Stomach (tissue), 8 donors: ENCODE measurements at regions not wholly inside any gene's neighbourhood (a gene's known extent, or its start where the extent isn't known, plus 50 kb on each side); places are given as distances from the start of the nearest gene placed in this dataset.

ENCODE experiments used
- DNase-seq, 2 donors: peaks; one replicate each; pipeline versions ENCODE4 v3.0.0 to v3.0.0-alpha.2; 2013 to 2019
- H3K27ac ChIP-seq, 5 donors: fragments of 200-600 bp in 4 of 5; sonication (generic) in 4 of 5; one replicate each; pipeline ENCODE4 v1.5.1; 2013 to 2019; ENCODE audit warnings: mild to moderate bottlenecking in 1 of 5, moderate library complexity in 1 of 5
- H3K27me3 ChIP-seq, 3 donors: fragments of 200-600 bp; sonication (generic); one replicate each; pipeline ENCODE4 v1.5.1; 2017 to 2019; ENCODE audit warnings: mixed run types in 1 of 3
- H3K36me3 ChIP-seq, 4 donors: fragments of 200-600 bp; sonication (generic); 1 replicate in 3 of 4; 2 replicates in 1 of 4; pipeline ENCODE4 v1.5.1; 2016 to 2019
- H3K4me1 ChIP-seq, 4 donors: fragments of 200-600 bp; sonication (generic); one replicate each; pipeline ENCODE4 v1.5.1; 2016 to 2019
- H3K4me3 ChIP-seq, 4 donors: fragments of 200-600 bp; sonication (generic) in 3 of 4; one replicate each; pipeline ENCODE4 v1.5.1; 2016 to 2019; ENCODE audit warnings: mild to moderate bottlenecking in 1 of 4
- H3K9me3 ChIP-seq, 4 donors: fragments of 200-600 bp; sonication (generic); one replicate each; pipeline ENCODE4 v1.5.1; 2016 to 2019
- CTCF ChIP-seq, 7 experiments: fragments of 450-650 bp in 4 of 7; fragments of 200-600 bp in 3 of 7; sonication (generic) in 3 of 7; IDR thresholded peaks; one replicate each; pipeline ENCODE4 v1.5.1; 2016 to 2019; ENCODE audit warnings: antibody characterized with exemption in 7 of 7, control low read depth in 2 of 7, mild to moderate bottlenecking in 1 of 7
- EP300 ChIP-seq: sonication (generic); formaldehyde crosslinking; IDR thresholded peaks from one replicate; pipeline ENCODE4 v1.6.1; 2017; ENCODE audit warnings: antibody characterized with exemption
- POLR2A ChIP-seq, 4 donors: fragments of 450-650 bp; IDR thresholded peaks; one replicate each; pipeline ENCODE4 v1.6.1; 2016; ENCODE audit warnings: antibody characterized with exemption in 4 of 4, control low read depth in 2 of 4, mild to moderate bottlenecking in 1 of 4, moderate library complexity in 1 of 4
- POLR2AphosphoS5 ChIP-seq, 3 donors: sonication (generic); formaldehyde crosslinking; IDR thresholded peaks; one replicate each; pipeline ENCODE4 v1.6.1; 2016; ENCODE audit warnings: antibody characterized with exemption in 3 of 3
- WGBS, 5 donors: extraction: QIAGEN DNeasy Blood & Tissue Kit in 3 of 5; methylation state at CpG; one replicate each; pipeline versions ENCODE4 v1.1.5 to v1.1.7; 2013 to 2018; 5-methylcytosine and 5-hydroxymethylcytosine counted together
- intact Hi-C: fragments of 100-400 bp; cut with DNase I; formaldehyde crosslinking; loops from one replicate; pipeline ENCODE4 v1.15.1; 2023; ENCODE audit warnings: low total_unique reads
- donor health status: healthy with polysubstance abuse.
- donor health status: Bipolar disorder and iron deficiency.
- donor health status: healthy.

GRCh38 chr13:79972066-79972569 is 368.8 kb downstream of the SPRY2 start:
- no peak overlapping the region for H3K4me3 ChIP-seq
- H3K4me1 ChIP-seq = no peaks in the 10 kb centered on the region
- TF ChIP-seq EP300 = no peak
- TF ChIP-seq POLR2A (IDR thresholded peaks at IDR 0.05) = no peak
- no peak for TF ChIP-seq CTCF (IDR thresholded peaks at IDR 0.05)
- no peak for TF ChIP-seq POLR2AphosphoS5 (IDR thresholded peaks at IDR 0.05)
- no peaks in the 10 kb centered on the region for H3K36me3 ChIP-seq
- DNase-seq = no peak
- intact Hi-C loops = no loop called here
- H3K27ac ChIP-seq = no peak overlapping the region
- no peaks in the 10 kb centered on the region for H3K9me3 ChIP-seq
- H3K27me3 ChIP-seq = no peaks in the 10 kb centered on the region
- 70 to 91% (median 88%) methylated on average over 2 of the region's 2 CpGs for WGBS, 5 donors

- H3K27ac ChIP-seq = no peak overlapping the region
- 57 to 68% (median 63%) methylated on average over 2 of the region's 2 CpGs for WGBS, 5 donors
- DNase-seq = no peak
- TF ChIP-seq CTCF (IDR thresholded peaks at IDR 0.05) = no peak
- TF ChIP-seq POLR2A (IDR thresholded peaks at IDR 0.05) = no peak
- TF ChIP-seq EP300 = no peak
- no peak for TF ChIP-seq POLR2AphosphoS5 (IDR thresholded peaks at IDR 0.05)
- H3K27me3 ChIP-seq = no peaks in the 10 kb centered on the region
- no peaks in the 10 kb centered on the region for H3K36me3 ChIP-seq
- no peaks in the 10 kb centered on the region for H3K9me3 ChIP-seq
- no peak overlapping the region for H3K4me3 ChIP-seq
- no peaks in the 10 kb centered on the region for H3K4me1 ChIP-seq
- intact Hi-C loops = no loop called here
Measured at GRCh38 chr13:79966493-79966895, 374.4 kb downstream of the SPRY2 start.

- H3K36me3 ChIP-seq = no peaks in the 10 kb centered on the region
- H3K9me3 ChIP-seq = no peaks in the 10 kb centered on the region
- DNase-seq = no peak
- H3K4me1 ChIP-seq = no peaks in the 10 kb centered on the region
- WGBS, 5 donors = 84 to 95% (median 88%) methylated on average over 3 of the region's 3 CpGs
- H3K27me3 ChIP-seq = no peaks in the 10 kb centered on the region
- H3K4me3 ChIP-seq = no peak overlapping the region
- TF ChIP-seq EP300 = no peak
- TF ChIP-seq CTCF (IDR thresholded peaks at IDR 0.05) = no peak
- TF ChIP-seq POLR2AphosphoS5 (IDR thresholded peaks at IDR 0.05) = no peak
- no peak for TF ChIP-seq POLR2A (IDR thresholded peaks at IDR 0.05)
- intact Hi-C loops = no loop called here
- no peak overlapping the region for H3K27ac ChIP-seq
Measured at GRCh38 chr13:79966059-79966458, 374.9 kb downstream of the SPRY2 start.

DNA sequence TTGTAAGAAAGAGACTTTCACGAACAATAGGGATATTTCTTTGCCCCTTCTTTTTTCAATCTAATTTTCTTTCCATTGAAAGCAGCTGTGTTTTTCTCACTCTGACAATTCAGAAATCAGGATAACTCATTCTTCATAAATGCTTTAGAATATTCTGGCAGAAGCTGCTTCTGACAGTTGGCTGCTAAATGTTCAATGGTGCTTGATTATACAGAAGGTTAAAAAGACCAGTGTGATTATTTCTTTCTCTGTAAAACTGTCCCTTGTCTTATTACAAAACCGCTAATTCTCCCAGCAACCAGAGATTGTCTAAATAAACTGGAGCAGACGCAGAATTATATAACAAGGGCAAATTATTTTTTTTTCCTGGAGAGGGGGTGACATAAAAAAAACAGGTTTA is 394.4 kb downstream of the SPRY2 start:
- Histone ChIP-seq H3K27ac (no peak overlapping the region), H3K4me3 (no peak overlapping the region), H3K4me1 (no peaks in the 10 kb centered on the region), H3K9me3 (no peaks in the 10 kb centered on the region), H3K36me3 (no peaks in the 10 kb centered on the region), H3K27me3 (no peaks in the 10 kb centered on the region)
- intact Hi-C loops = no loop called here
- 81 to 87% (median 82%) methylated on average over 3 of the region's 3 CpGs for WGBS, 5 donors
- DNase-seq = no peak
- no peak for TF ChIP-seq EP300
- no peak for TF ChIP-seq POLR2AphosphoS5 (IDR thresholded peaks at IDR 0.05)
- TF ChIP-seq CTCF (IDR thresholded peaks at IDR 0.05) = no peak
- TF ChIP-seq POLR2A (IDR thresholded peaks at IDR 0.05) = no peak
